HG03060 (cell line): ENCODE measurements at regions not wholly inside any gene's neighbourhood (a gene's known extent, or its start where the extent isn't known, plus 50 kb on each side); places are given as distances from the start of the nearest gene placed in this dataset.

Experiments used
- ATAC-seq: cut with Tn5 transposase; IDR thresholded peaks from one replicate; pipeline ENCODE4 v1.9.1; 2021; ENCODE audit warnings: low read depth, moderate number of reproducible peaks; ENCODE audit not compliant: unreplicated experiment

- no peak for ATAC-seq
Measured at GRCh38 chr6:2507521-2508037, 243.1 kb downstream of the MYLK4 start.

- no peak for ATAC-seq
Measured at GRCh38 chr6:2507016-2507415, 243.7 kb downstream of the MYLK4 start.

GRCh38 chr6:2505624-2506023 lies 245.1 kb downstream of the MYLK4 start:
- no peak for ATAC-seq

GRCh38 chr6:2504495-2505064 lies 246.1 kb downstream of the MYLK4 start:
- no peak for ATAC-seq

- ATAC-seq, result no peak
Measured at GRCh38 chr6:2503816-2504494, 246.8 kb downstream of the MYLK4 start.

GRCh38 chr6:2502998-2503674 lies 247.6 kb downstream of the MYLK4 start:
- no peak for ATAC-seq

- no peak for ATAC-seq
Measured at GRCh38 chr6:2502096-2502997, 248.4 kb downstream of the MYLK4 start.

- no peak for ATAC-seq
Measured at GRCh38 chr6:2497922-2498623, 252.6 kb downstream of the MYLK4 start.

- ATAC-seq, result no peak
Measured at GRCh38 chr6:2496291-2496690, 250.9 kb upstream of the GMDS start.

- no peak for ATAC-seq
Measured at GRCh38 chr6:2492686-2493523, 247.5 kb upstream of the GMDS start.

- ATAC-seq, result no peak
Measured at GRCh38 chr6:2491137-2491536, 245.7 kb upstream of the GMDS start.

- ATAC-seq, result no peak
Measured at GRCh38 chr6:2488578-2488977, 243.2 kb upstream of the GMDS start.

- ATAC-seq, result no peak
Measured at GRCh38 chr6:2485116-2485515, 239.7 kb upstream of the GMDS start.

GRCh38 chr6:2482773-2483172 lies 237.4 kb upstream of the GMDS start:
- no peak for ATAC-seq

- no peak for ATAC-seq
Measured at GRCh38 chr6:2481307-2481706, 235.9 kb upstream of the GMDS start.

GRCh38 chr6:2480267-2480966 lies 235.0 kb upstream of the GMDS start:
- no peak for ATAC-seq

- ATAC-seq, result no peak
Measured at GRCh38 chr6:2478200-2478599, 232.8 kb upstream of the GMDS start.

GRCh38 chr6:2477666-2478065 lies 232.3 kb upstream of the GMDS start:
- ATAC-seq, result no peak

GRCh38 chr6:2477250-2477649 lies 231.8 kb upstream of the GMDS start:
- no peak for ATAC-seq
